NB4 (cell line): ENCODE measurements at regions not wholly inside any gene's neighbourhood (a gene's known extent, or its start where the extent isn't known, plus 50 kb on each side); places are given as distances from the start of the nearest gene placed in this dataset.

ENCODE experiments used
- CTCF ChIP-seq: IDR thresholded peaks from one replicate; pipeline ENCODE4 v1.5.1; 2012; ENCODE audit warnings: low read depth, low read length
- MAX ChIP-seq: IDR thresholded peaks from 2 replicates; pipeline ENCODE4 v1.6.1; 2011; ENCODE audit warnings: low read depth, low read length
- MYC ChIP-seq: IDR thresholded peaks from 2 replicates; pipeline ENCODE4 v1.6.1; 2011; ENCODE audit warnings: low read depth, low read length
- POLR2A ChIP-seq: IDR thresholded peaks from 2 replicates; pipeline ENCODE4 v1.6.1; 2011; ENCODE audit warnings: mild to moderate bottlenecking; ENCODE audit not compliant: insufficient read length; ENCODE audit errors: extremely low read depth

GRCh38 chr2:177320596-177320995 is 56.1 kb upstream of the NFE2L2 start:
- TF ChIP-seq CTCF (no peak), MYC (no peak), MAX (no peak), POLR2A (no peak)
